GM18511 (cell line): ENCODE measurements at regions not wholly inside any gene's neighbourhood (a gene's known extent, or its start where the extent isn't known, plus 50 kb on each side); places are given as distances from the start of the nearest gene placed in this dataset.
"Not testable (repeated sequence)": the region's sequence is repeated elsewhere in the genome, so short reads cannot be mapped to it uniquely, and the experiment has no call there.

Source experiments
- ATAC-seq: cut with Tn5 transposase; IDR thresholded peaks from one replicate; pipeline ENCODE4 v1.9.1; 2021; ENCODE audit warnings: mild to moderate bottlenecking, moderate library complexity; ENCODE audit not compliant: unreplicated experiment

DNA sequence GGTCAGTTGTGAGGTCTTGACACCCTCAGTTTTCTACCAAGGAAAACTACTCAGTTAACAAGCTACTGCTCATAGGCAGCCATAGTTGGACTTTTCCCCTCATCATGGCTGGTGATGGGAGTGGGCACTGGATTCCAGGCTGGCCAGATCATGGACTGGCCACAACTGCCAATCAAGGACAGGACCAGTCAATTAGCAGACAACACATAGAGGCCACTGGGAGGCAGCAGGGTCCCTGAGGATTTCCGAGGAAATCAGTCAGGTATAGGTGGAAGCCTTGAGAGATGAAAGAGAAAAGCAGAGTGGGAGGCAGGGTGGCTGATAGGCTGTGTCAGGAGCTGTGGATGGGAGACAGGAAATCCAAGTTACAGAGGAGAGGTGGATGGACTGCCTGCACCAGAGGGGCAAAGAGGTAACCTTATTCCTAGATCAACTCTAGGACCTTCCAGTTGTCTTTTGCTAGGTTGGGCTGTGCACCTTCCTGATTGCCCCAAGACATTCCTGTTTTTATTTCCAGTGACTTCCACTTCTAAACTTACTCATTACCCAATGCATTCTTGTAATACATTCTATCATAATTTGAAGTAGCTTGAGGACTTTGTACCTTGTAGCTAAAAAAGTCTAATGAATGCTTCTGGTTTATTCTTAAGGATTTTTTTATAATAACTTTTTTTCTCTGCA lies 361.8 kb downstream of the KCNRG start:
- no peak for ATAC-seq

GRCh38 chr13:50377726-50378270 lies 362.6 kb downstream of the KCNRG start:
- ATAC-seq, result no peak

DNA sequence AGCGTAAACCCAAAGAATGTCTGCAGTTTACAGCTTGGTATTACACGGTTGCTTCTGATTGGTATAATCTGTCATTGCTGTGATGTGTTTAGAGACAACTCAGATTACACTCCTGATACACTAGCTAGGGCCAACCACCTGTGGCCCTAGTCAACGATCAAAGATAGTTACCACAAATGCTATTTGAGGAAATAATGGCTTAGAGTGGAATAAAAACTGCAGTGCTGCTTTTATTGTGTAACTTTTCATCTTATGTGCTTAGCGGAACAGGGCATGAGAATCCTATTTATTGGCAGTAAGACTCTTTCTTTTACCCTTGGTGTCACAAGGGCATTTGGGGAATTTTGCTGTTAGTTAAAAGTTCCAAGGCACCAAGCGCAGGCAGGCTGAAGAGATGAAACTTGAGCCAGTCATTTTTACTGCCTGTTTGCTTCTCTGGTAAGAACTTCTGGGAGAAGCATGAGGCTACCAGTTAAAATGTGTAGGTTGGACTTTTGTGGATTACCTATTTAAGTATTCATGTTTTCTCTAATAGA lies 363.3 kb downstream of the KCNRG start:
- no peak for ATAC-seq

- ATAC-seq, result no peak
These were observed 364.3 kb downstream of the KCNRG start for GRCh38 chr13:50379584-50379983.

DNA sequence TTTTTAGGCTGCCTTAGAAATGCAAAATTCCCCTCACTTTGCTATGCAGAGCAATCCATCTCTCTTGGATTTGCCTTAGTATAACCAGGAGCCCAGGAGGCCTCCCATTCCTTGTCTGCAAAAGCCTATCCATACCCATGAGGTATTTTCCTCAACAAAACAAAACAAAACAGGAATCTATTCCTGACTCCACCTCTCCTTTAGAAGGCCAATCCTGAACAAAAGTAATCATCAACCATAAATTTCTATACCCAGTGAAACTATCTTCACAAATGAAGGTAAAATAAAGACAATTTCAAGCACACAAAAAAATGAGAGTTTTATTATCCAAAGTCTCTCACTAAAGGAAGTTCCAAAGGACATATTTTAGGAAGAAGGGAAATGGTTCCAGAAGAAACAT lies 365.7 kb downstream of the KCNRG start:
- ATAC-seq, result no peak

DNA sequence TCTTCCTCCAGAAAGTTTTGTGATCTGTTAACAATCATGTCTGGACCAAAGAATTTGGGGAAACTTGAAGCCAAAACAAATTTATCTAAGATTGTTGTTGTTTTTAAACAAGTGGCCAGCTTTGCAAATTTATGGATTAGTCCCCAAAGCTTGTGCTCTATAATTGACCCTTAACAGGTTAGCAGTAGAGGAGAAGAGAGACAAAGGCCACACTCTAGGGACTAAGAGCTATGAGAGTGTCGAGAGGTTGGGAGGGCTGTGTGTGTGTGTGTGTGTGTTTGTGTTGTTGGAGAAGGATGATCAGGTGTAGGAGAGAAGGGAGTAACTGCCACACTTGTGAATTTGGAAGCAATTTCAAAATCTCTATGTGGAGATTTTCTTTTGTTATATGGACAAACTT lies 367.3 kb downstream of the KCNRG start:
- ATAC-seq, result no peak

- ATAC-seq, result no peak
These were observed 367.7 kb downstream of the KCNRG start for GRCh38 chr13:50382951-50383350.

- ATAC-seq, result no peak
These were observed 369.5 kb downstream of the KCNRG start for GRCh38 chr13:50384724-50385123.

GRCh38 chr13:50386541-50387050 lies 371.4 kb downstream of the KCNRG start:
- ATAC-seq, result no peak

GRCh38 chr13:50387051-50387581 lies 371.9 kb downstream of the KCNRG start:
- ATAC-seq, result no peak

DNA sequence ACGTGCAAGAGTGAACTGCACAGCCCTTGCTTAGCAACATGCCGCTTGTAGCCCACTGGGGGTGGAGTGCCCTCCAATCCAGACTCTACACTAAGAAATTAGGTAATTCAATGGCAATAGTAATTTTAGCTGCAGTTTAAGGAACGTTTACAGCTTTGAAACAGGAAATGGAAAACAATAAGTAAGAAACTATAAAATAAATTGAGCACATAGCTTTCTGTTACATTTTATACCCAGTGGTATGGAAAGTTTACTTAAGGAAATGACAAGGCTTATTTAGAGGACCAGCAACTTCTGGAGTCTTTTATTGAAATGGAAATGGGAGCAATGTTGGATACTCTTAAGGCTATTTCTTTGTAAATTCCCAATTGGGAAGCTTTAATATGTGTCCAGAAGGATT lies 373.2 kb downstream of the KCNRG start:
- no peak for ATAC-seq

DNA sequence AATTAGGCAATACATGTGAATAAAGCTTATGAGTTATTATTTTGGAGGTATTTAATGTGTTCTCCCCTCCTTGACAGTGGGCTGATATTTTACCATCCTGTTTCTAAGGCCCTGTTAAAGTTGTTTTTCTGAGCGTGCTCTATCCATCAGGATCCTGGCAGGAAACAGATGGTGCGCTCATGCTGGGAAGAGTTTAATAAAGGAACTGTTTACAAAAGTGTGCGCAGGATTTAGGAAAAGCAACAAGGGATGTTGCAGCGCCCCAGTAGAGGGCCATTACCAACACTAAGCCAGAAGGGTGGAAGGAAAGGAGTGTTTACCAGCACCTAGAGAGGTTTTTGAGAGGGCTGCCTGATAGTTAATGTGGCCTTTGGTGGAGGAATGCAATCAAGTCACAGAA lies 374.5 kb downstream of the KCNRG start:
- ATAC-seq, result no peak

DNA sequence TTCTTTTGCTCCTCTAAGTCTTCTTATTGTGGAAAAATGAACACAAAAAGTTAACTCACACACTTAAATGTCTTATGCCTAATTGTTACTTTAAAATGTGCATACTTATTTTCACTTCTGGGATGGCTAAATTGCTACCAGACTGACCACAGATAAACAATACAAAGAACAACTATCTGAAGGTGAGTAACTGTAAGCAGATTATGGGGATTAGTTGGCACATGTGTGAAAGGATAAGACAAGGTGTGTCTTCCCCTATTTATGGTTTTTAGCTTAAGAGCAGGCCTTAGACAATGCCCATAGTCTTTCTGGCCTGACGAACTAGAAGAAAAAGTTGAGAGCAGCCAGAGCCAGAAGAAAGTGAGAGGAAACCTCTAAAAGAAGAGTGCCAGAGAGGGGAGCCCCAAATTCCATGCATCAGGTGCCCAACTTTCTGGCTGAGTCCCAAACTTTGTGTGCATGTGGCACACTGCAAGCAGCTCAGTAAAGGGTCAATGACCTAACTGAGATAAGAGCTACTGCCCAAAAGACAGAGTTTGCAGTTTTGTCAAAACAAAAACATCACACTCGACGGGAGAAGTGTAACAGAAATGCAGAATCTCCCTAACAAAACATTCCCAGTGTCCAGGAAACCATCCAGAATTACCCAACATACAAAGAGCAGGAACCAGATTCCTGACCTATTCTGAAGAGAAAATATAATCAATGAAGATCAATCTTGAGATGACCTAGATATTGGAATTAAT lies 375.4 kb downstream of the KCNRG start:
- ATAC-seq, result no peak

DNA sequence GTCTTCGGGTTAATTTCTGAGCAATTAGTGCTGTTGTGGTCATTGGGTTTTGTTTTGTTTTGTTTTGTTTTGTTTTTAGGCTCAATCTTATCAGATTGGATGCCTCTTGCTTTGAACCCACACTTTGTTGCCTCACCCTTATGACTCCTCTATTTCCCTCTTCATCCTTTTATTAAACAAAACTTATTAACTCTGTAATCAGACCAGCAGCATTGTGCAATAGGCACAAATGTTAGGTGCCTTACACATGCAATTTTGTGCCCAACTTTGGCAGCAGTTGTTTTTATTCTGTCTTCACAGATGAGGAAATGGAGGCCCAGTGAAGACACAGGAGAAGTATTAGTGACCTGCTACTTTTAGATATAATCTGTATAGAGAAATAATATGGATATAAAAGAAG lies 377.7 kb downstream of the KCNRG start:
- ATAC-seq, result no peak

DNA sequence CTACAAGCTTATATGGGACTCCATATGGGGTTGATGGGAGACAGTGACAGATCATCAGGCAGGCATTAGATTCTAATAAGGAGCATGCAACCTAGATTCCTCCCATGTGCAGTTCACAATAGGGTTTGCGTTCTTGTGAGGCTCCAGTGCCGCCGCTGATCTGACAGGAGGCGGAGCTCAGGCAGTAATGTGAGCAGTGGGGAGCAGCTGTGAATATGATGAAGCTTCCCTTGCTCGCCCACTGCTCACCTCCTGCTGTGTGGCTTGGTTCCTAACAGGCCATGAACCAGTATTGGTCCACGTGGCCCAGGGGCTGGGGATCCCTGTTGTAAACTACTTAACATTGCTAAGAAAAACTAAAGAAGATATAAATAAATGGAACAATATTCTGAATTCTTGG lies 378.4 kb downstream of the KCNRG start:
- no peak for ATAC-seq

DNA sequence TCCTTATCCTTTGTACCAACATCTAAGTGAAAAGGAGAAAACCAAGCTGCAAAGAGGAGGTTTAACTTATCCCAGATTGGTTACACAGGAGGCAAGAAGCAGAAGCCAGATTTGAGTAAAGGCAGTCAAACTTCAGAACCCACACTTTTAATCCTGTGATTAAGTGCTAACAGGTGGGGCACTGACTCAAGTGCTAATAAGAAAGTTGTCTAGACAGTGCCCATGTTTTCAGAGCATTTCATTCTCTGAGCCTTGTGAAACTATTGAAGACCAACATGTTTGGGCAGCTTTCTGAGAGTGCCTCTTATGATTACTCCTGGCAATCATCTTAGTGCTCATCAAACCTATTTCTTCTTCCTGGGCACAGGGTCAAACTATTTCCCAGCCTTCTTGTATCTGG lies 380.8 kb downstream of the KCNRG start:
- ATAC-seq, result no peak

DNA sequence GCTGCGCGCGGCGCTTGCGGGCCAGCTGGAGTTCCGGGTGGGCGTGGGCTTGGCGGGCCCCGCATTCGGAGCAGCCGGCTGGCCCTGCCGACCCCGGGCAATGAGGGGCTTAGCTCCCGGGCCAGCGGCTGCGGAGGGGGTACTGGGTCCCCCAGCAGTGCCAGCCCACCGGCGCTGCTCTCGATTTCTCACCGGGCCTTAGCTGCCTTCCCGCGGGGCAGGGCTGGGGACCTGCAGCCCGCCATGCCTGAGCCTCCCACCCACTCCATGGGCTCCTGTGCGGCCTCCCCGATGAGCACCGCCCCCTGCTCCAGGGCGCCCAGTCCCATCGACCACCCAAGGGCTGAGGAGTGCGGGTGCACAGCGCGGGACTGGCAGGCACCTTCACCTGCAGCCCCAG lies 381.4 kb downstream of the KCNRG start:
- ATAC-seq, result not testable (repeated sequence)

DNA sequence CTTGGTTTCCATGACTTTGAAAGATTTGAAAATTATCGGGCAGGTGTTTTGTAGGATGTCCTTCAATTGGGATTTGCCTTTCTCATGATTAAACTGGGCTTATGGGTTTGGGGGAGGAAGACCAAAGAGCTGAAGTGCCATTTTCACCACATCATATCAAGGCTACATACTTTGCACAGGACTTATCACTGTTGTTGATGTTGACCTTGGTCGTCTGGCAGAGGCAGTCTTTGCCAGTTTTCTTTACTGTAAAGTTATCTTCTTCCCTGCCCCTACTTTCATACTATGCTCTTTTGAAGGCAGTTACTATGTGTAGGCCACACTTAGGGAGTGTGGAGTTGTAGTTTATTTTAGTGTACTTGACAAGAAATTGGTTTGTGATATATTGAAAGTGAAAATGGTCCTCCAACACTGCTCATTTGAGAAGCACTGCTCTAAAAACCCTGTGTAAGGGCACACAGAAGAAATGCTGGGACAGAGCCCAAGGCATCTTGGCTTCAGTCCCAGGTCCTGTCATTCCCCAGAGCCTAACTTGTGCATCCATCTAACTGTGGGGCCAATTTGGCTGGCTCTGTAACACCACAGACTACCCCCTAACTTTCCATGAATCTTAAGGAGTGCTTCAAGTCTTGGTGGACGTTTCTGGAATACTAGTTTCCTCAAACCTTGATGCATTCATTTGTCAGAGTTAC lies 384.9 kb downstream of the KCNRG start:
- no peak for ATAC-seq

DNA sequence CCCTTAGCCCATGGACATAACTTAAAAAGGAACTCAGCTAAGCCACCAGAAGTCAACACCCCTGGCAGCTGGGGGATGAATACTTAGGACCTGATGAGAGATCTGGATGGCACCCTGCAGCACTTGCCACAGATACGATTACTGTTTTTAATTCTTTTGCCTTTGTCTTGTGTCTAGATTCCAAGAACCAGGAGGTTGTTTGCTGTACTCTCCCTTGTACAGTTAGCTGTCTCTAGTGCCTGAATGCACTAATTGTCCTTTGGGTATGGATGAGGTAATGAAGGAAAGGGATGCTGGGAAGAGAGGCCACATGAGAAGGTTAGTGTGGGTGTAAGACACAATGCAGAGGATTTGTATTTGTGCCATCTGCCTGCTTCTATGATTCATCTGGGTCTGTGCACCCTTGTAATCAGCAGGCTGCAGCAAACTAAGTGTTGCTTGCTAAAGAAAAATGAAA lies 385.8 kb downstream of the KCNRG start:
- ATAC-seq, result no peak

GRCh38 chr13:50401721-50402465 lies 386.6 kb downstream of the KCNRG start:
- no peak for ATAC-seq
